NAMALWA (cell line): ENCODE measurements at regions not wholly inside any gene's neighbourhood (a gene's known extent, or its start where the extent isn't known, plus 50 kb on each side); places are given as distances from the start of the nearest gene placed in this dataset.

Source experiments
- DNase-seq: peaks from one replicate; pipeline ENCODE4 v3.0.0-alpha.2; 2015; ENCODE audit warnings: low spot score

DNA sequence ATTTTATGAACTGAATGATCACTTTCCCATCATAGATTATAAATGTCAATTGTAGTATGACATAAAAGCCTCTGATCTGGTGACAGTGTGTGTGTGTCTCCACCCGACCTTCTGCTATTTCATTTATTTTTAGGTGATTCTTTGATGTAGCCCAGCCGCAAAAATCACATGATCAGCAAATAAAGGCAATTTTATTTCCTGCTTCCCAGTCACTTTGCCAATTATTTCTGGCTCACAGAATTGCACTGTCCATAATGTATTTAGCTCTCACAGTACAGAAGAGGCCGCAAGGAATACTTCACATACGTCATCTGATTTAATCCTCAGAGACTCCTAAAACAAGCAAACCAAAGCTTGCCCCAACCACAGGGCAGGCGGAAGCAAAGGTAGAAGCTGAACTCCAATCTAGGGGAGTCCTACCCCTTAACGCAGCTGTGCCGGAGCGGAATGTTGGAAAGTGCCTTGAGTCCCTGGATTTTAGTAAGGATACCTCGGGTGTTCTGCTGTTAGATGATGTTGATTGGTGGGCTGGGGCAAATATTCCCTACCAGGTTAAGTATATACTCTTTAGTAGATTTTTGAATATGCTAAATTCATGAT lies 384.0 kb upstream of the IRX4 start:
- no peak for DNase-seq

DNA sequence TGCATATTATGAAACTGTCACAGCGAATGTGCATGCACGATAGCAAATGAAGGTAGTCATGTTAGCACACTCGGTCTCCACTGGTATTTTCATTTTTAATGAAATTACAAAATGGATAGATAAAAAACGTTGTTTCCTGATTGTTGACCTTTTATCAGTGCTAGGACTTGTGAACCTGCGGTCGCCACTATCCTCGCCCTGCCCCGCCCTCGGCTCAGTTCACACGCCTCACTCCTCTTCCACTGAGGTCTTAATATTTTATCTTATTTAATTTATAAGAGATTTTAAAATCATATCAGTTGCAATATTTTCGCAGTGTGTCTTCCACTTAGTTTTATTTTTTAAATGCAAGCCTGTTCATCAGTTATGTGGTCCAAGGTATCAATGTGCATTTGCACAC lies 382.6 kb upstream of the IRX4 start:
- no peak for DNase-seq

DNA sequence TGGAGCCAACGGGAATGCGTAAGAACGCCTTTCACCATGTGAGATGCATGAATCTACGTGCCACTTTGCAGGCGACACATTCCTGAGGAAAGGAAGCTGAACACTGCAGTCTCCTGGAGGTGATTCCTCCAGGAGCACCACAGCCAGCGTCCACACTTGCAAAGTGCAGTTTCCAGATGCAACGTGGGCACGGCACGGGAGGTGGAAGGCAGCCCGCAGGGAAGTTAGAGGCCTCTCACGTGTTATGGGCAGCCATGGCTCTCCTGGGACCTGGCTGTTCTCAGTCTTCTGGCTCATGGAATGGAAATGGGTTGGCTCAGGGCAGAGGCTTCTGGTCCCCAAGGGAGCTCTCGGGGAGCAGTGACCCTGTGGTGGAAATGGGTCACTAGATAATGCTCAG lies 381.0 kb upstream of the IRX4 start:
- no peak for DNase-seq

DNA sequence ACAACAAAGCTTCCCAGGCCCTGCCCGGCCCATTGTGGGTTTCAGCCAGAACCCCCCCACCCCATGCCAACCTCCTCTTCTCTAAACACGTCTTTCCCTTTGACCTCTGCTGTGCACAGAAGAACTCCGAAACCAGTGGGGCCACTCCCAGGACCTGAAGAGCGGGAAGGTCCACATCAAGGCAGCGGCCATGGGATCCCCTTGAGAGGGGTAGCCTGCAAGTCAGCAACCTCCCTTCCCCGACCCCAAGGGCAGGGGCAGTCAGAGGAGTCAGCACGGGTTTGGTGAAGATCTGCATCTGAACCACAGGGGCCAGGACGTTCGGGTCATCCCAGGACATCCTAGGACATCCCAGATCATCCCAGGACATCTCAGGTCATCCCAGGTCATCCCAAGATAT lies 379.9 kb upstream of the IRX4 start:
- no peak for DNase-seq

DNA sequence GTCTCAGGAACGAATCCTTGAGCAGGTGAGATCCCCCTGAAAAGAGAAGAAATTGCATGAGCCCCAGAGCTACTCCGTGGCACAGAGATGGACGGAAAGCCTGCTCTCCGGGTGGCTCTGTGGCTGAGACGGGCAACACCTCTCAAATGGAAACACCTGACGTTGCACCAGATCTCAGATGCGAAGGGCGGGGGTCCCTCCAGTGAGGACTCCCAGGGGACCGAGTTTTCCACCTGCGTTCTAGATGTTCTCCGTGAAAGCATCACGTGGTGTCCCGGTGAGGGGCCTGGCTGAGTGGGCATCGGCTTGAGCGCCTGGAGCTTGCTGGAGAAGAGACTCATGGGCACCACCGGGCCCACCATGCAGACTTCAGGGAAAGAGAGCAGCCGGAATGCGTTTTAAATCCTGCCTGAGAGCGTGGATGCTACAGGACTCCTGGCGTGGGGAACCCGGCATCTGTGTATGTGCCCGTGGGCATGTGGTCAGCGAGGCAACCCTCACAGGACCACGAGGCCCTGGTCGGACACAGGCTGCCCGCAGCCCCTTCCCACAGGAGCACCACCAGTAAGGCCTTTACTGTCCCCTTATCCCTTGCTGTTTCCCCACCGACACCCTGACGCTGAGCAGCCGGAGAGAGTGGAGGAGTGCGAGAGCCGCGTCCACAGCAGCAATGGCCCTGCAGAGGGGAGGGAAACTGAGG lies 378.4 kb upstream of the IRX4 start:
- no peak for DNase-seq

DNA sequence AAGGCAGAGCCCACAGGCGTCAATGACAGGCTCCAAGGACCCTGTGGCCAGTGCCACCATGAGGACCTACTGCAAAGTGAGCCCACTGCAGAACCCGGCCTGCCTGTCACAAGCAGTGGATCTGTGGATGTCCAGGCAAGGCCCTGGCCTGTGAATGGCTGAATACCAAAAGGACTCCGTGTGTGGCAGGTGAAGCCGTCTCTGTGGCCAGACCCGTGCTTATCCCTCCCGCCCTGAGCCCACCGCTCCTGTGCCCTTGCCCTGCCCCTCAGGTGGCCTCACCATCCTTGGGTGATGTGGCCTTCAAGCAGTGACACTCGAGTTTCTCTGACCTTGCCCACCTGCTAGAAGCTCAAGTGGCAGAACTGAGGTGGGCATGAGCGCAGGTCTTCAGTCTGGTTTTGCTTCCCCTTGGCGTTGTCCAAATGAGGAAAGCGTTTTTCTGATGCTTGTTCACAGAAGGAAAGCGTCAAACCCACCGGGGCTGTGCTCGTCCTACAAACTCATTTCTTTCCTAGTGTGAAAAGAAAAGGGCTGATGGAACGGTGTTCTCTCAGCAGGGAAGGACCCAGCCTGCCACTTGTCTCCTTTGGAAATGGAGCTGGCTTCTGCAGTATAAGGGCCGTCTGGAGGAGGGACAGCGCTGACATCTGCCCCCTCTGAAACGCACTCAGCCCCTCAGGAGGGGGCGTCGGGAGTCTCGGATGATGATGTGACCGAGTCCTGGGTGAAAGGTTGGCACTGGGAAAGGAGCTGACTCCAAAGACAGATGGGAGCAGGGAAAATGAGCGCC lies 377.7 kb upstream of the IRX4 start:
- no peak for DNase-seq

DNA sequence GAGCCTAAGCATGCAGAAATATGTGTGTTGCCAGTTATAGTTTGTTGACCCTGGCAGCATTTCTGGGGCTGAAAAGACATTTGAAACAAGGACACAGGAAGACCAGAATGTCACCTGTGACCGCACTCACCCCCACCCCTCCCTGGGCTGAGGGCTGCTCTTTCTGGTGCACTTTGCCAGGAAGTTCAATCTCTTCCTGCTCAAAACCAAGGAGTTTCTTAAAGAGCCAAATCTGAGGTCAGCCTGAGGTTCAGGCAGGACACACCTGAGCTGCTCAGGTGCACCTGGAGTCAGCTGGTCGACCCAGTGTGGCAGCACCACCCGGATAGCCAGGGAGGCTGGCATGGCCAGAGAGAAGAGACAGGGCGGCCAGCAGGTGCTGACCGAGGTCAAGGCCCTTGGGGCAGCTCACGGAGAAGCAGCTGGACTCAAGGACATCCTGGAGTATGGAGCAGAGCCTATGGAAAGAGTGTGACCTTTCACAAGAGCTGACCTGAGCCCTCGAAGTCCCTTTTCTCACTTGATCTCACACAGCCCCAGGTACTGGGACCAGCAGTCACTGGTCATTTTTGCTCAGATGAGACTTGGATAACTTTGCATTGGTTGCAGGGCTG lies 376.9 kb upstream of the IRX4 start:
- no peak for DNase-seq

DNA sequence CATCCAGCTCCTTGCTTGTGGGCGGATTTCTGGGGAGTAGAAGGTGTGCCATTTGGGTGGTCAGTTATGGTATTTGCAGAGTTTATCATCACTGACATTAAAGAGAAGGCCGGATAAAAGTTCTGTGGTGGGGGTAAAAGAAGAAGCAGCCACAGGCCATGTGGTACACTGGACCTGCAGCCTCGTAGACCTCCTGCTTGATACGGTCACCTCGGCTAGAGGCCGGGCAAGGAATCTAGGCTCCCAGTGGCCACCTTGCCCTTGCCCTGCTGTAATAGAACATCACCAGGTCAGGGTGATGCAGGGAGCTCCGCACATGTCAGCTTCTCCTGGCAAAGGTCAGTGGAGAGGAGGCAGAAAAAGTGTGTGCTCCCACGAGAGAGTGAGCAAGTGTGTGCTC lies 376.1 kb upstream of the IRX4 start:
- no peak for DNase-seq

DNA sequence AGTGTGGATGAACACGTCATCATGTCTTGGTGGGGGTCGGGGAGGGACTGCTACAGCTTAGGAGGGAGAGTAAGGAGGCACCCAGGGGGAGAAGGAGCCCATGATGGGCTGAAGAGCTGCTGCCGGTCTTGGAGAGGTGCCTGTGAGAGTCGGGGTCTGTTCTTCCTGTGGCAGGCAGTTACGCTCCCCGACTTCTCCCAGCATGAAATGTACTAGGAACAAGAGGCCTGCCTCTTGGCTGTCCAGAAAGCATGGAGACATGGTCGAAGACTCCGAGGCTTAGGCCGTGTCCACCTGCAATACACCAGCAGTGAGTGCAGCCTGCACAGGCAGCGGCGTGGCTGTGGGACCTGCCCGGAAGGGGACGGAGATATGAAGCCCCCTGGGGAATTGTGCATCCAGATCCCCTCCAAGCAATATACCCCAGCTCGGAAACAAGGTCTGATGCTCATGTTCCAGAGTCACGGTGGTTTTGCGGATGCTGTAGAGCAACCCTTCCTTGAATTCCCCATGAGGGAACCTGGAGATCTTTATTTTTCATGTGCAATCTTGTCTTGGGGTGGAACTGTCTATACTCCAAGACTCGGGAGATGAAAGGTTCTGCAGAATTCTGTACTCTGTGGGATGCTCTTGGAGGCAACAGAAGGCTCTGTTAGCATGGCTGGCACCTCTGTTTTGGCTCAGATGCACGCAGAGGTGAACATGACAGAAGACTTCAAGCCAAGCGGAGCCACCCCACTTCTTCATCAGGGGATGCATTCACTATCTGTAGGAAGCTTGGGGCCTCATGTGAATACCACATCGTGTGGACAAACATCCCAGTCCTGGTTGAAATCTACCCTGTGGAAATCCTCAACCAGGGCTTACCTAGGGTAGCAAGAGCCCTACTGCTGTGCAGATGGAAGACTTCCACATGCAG lies 374.9 kb upstream of the IRX4 start:
- no peak for DNase-seq

DNA sequence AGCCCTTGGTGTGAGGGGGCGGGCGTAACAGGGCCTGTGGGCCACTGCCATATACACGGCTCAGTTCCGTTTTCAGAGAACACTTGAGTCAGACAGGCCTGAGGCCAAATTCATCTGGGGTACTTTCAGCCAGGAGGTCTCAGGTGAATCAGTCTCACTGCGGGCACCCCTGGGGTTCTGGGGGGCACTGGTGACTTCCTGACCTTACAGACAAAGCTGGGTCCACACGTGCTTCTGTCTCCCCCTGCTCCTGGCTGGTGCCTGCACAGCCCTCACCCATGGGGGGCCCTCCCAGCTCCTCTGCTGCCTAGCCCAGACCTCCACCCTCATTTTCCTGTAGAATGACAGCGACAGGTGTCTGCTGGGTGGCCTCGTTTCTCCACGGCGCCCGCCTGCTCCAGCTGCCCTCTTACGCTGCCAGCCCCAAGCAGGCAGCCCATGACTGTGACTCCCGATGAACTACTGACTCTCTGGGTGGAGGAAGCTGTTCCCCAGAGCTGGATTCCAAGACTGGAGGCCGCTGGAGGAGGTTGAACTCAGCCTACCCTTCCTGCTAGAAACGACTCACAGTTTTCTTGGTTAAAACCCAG lies 374.1 kb upstream of the IRX4 start:
- no peak for DNase-seq

DNA sequence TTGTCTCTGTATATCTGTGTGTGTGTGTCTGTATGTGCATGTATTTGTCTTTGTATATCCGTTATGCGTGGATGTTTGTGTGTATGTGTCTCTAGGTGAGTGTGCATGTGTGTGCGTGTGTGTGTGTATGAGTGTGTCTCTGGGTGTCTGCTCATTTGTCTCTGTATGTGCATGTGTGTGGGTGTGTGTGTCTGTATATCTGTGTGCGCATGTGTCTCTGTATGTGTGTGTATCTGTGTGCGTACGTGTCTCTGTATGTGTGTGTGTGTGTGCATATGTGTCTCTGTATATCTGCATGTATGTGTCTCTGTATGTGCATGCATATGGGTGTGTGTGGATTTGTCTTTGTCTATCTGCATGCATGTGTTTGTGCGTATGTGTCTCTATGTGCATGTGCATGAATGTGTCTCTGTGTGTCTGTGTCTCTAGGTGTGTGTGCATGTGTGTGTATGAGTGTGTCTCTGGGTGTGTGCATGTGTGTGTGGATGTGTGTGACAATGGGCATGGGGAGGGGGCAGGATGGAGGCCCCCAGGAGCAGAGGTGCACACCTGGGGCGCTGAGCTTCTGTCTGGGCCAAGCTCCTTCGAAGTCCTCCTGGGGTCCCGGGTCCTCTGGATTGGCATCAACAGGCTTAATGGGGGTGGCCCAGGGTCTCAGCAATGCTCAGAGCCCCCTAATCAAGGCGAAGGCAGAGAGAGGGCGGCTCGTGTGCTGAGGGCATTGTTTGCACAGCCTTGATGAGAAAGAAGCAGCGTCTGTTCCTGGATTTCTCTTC lies 373.4 kb upstream of the IRX4 start:
- no peak for DNase-seq

DNA sequence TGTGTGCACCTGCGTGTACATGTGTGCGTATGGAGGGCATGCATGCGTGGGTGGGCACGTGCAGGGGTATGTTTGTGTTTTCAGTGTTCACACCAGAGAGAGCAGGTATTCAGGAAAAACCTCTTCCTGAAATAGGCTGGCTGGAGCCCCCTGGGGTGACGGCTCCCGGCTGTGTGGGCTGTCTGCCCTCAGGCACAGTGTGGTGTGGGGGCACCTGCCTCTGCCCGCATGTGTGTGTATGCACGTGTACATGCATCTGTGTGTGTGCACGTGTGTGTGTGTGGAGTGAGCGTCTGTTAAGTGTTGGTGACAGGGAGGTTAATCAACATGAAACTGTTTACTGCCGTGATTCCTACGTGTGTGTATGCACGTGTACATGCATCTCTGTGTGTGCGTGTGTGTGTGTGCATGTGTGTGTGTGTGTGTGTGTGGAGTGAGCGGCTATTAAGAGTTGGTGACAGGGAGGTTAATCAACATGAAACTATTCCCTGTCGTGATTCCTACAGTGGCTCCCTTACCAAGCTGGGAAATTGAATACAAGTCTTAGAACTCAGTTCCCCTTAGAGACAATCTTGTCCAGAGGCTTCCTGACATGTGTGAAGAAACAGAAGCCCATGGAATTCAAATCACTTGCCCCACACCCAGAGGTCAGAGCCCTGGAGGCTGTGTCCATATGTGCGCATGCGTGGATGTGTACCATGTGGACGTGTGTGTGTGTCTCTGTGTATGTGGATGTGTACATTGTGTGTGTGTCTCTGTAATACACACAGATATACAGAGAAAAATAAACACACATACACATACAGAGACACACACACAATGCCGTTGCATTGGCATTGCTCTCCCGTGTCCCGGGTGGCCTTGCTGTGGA lies 372.4 kb upstream of the IRX4 start:
- no peak for DNase-seq

DNA sequence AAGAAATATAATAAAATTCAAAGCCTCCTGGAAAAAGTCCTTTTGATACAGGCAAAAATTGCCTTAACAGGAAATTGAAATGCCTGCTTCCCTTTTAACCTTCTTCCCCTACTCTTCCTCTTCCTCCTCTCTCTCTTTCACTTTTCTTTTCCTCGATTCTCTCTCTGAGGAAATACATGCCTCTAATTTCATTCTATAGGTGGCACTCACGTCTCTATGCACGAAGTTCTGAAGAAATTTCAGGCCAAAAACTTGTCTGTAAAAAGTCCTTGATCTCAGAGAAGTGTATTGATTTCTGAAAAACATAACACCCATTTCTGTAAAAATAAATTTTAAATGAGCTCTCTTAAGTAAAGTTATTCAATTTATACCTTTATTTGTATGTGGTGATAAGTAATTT lies 371.7 kb upstream of the IRX4 start:
- DNase-seq = peak; percentile 21

DNA sequence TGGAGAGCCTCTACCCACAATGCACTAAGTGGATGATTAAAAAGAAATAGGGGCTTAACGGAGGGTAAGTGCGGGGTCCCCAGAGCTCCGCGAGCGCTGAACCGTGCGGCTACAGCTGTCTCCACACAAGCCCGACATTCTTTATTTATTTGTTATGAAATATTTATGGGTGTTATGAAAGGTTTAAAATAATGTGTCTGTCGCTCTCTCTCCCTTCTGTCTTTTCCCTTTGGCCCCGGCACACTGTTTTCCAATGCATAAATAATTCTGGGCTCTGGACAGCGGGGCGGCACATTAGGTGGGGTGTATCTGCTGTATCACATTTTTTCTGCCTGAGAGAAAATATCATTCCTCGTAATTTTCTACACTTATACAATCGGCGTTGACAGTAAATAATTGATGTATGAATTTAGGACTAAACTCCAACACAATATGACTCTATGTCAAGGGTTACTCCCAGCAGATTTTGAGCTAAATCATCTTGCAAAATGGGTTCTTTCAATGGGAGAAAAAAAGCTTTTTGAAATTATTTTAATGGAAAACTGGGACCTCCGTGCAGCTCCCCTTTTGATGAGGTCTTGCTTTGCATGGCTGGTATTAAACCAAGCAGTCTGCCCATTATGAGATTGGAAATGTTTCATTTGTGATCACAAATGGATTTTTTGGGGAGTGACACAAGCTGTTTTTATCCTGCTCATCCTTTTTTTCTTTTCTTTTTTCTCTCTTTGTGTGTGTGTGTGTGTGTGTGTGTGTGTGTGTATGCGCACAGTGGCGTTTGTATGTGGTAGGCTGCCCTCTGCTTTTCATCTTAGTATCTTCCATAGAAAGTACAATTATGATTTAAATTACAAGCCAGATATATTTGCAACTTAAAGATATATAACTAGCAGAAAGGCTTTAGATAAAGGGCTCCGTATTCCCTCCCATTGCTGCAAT lies 370.6 kb upstream of the IRX4 start:
- DNase-seq = no peak

DNA sequence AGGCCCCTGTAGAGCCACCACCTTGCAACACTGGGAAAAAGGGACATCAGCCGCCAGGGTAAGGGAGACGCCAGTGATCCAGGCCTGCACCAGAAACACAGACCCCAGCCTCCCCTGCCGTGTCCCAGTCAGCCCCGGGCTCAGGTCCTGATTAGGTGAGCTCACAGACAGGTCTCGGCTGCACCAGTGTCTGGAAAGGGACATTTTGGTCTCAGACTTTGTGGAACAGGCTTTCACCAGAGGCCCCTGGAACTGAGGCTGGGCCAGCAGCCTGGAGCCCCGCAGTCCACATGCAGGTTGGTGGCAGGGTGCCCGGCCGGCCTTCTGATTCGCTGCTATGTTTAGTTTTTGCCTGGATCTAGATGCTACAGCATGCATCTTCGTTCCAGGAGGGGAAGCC lies 369.0 kb upstream of the IRX4 start:
- DNase-seq = no peak

DNA sequence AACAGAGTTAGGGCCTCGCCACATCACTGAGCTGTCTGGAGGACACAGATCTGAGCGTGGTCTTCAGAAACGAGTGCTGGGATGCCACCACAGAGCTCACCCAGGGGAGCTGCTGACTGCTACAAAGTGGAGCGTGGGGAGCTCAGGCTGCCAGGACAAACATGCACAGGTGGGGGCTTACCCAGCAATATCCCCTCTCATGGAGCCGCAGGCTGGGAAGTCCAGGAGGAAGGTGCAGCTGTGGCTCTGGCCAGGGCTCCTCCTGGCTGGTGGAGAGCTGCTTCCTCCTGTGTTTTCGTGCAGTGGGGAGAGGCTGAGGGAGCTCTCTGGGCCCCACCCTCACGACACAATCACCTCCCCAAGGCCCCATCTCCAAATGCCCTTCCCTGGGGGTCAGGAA lies 368.6 kb upstream of the IRX4 start:
- no peak for DNase-seq

DNA sequence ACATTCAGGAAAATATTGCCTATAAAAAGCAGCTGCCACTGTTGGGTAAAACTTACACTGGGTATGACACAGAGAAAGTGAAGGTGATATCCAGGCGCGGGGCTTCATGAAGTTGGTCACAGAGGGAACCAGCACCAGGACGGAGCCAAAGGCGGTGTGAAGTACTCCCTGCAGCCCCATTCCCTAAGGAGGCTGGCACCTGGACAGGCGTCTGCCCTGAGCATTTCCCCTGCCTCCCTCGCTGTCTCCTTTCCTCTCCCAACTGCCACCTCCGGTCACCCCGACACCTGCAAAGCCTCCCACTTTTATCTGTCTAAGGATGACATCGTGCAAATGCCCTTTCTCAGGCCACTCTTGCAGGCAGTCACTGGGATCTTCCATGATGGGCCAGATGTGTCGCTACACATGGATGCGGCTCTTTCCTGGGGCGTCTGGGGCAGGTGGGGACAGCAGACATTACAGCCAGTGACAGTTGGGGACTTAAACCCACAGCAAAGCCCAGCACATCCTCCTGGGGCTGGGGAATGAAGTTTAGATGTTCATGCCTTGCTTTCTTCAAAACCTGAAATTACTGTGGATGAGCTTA lies 367.7 kb upstream of the IRX4 start:
- no peak for DNase-seq

DNA sequence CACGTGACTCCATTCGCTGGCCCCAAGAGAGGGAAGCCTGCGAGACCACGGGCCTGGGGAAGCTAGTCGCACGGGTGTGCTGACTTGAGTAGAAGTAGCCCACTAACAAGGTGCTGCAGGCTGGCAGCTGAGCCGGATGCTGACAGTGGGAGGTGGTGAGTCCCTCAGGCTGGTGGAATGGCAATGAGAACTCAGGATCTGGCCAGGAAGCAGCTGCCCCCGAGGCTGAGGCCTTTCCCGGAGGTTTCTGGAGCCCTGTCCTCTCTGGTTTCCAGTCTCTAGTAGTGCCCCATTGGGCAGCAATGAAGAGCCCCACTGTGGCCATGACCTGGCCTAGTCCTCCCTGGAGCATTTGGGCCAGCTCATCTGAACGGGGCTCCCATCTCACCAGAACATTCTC lies 366.7 kb upstream of the IRX4 start:
- DNase-seq = no peak
